Neural cell (in vitro differentiated cells): ENCODE measurements at regions not wholly inside any gene's neighbourhood (a gene's known extent, or its start where the extent isn't known, plus 50 kb on each side); places are given as distances from the start of the nearest gene placed in this dataset.

ENCODE experiments used
- H2AFZ ChIP-seq: fragments of 200-600, 300-800 bp; sonication (generic), shearing (Covaris generic); 2 replicates; pipeline ENCODE4 v1.6.0; 2014; ENCODE audit warnings: low read depth, mild to moderate bottlenecking, antibody characterized with exemption, low read length, moderate library complexity
- H3F3A ChIP-seq: fragments of 200-600 bp; shearing (Covaris generic); 2 replicates; pipeline ENCODE4 v1.6.1; 2016; ENCODE audit warnings: mild to moderate bottlenecking, moderate library complexity, mixed read lengths, antibody characterized with exemption, low read length; ENCODE audit not compliant: insufficient read depth, poor library complexity, severe bottlenecking
- H3K27ac ChIP-seq: fragments of 200-600, 300-800 bp; sonication (generic), shearing (Covaris generic); 2 replicates; pipeline ENCODE4 v1.5.1; 2014; ENCODE audit warnings: mild to moderate bottlenecking, low read length, moderate library complexity
- H3K27me3 ChIP-seq: fragments of 300-800, 200-600 bp; sonication (generic), shearing (Covaris generic); 2 replicates; pipeline ENCODE4 v1.6.0; 2014; ENCODE audit warnings: mild to moderate bottlenecking, low read depth, low read length, moderate library complexity; ENCODE audit not compliant: insufficient read depth
- H3K36me3 ChIP-seq: fragments of 300-800, 200-600 bp; sonication (generic), shearing (Covaris generic); 2 replicates; pipeline ENCODE4 v1.5.1; 2014; ENCODE audit warnings: mild to moderate bottlenecking, antibody characterized with exemption, low read length, moderate library complexity; ENCODE audit not compliant: insufficient read depth
- H3K4me2 ChIP-seq: fragments of 300-800, 200-600 bp; sonication (generic), shearing (Covaris generic); 2 replicates; pipeline ENCODE4 v1.6.0; 2014; ENCODE audit warnings: mild to moderate bottlenecking, low read length
- H3K4me3 ChIP-seq: fragments of 300-800, 200-600 bp; sonication (generic), shearing (Covaris generic); 2 replicates; pipeline ENCODE4 v1.5.1; 2014; ENCODE audit warnings: mild to moderate bottlenecking, low read length, moderate library complexity
- H3K79me2 ChIP-seq: fragments of 200-600 bp; shearing (Covaris generic); replicated peaks from 2 replicates; pipeline ENCODE4 v1.6.0; 2014; ENCODE audit warnings: mild to moderate bottlenecking, low read length, moderate library complexity; ENCODE audit not compliant: insufficient read depth
- H3K9ac ChIP-seq: fragments of 300-800, 200-600 bp; sonication (generic), shearing (Covaris generic); 2 replicates; pipeline ENCODE4 v1.6.1; 2016; ENCODE audit warnings: mild to moderate bottlenecking, low read length, mixed read lengths
- H3K9me2 ChIP-seq: fragments of 200-600 bp; shearing (Covaris generic); 2 replicates; pipeline ENCODE4 v1.6.1; 2016; ENCODE audit warnings: mild to moderate bottlenecking, low read length, mixed read lengths; ENCODE audit not compliant: insufficient read depth
- H3K9me3 ChIP-seq: fragments of 200-600, 300-800 bp; sonication (generic), shearing (Covaris generic); 2 replicates; pipeline ENCODE4 v1.6.1; 2016; ENCODE audit warnings: mild to moderate bottlenecking, mixed run types, low read length, moderate library complexity, mixed read lengths
- H4K20me1 ChIP-seq: fragments of 200-600 bp; shearing (Covaris generic); 2 replicates; pipeline ENCODE4 v1.6.1; 2016; ENCODE audit warnings: mild to moderate bottlenecking, mixed run types; ENCODE audit not compliant: insufficient read depth
- EP300 ChIP-seq: fragments of 450-650 bp; conservative IDR thresholded peaks from 2 replicates; pipeline ENCODE4 v1.6.1; 2014; ENCODE audit warnings: antibody characterized with exemption, mild to moderate bottlenecking, moderate library complexity; ENCODE audit not compliant: poor library complexity, severe bottlenecking
- EZH2 ChIP-seq: fragments of 200-600, 300-800 bp; shearing (Covaris generic), sonication (generic); IDR thresholded peaks from 2 replicates; pipeline ENCODE4 v1.6.1; 2014; ENCODE audit warnings: antibody characterized with exemption, low read length, borderline replicate concordance, mild to moderate bottlenecking; ENCODE audit not compliant: insufficient read depth, poor library complexity, severe bottlenecking
- MXI1 ChIP-seq: fragments of 450-650 bp; conservative IDR thresholded peaks from 2 replicates; pipeline ENCODE4 v1.6.1; 2014; ENCODE audit warnings: antibody characterized with exemption, mild to moderate bottlenecking; ENCODE audit not compliant: poor library complexity, severe bottlenecking
- POLR2AphosphoS5 ChIP-seq: IDR thresholded peaks from 2 replicates; pipeline ENCODE4 v1.6.1; 2012
- RAD21 ChIP-seq: fragments of 450-650 bp; conservative IDR thresholded peaks from 2 replicates; pipeline ENCODE4 v1.6.1; 2014; ENCODE audit warnings: antibody characterized with exemption, mild to moderate bottlenecking, moderate library complexity
- SMC3 ChIP-seq: fragments of 450-650 bp; conservative IDR thresholded peaks from 2 replicates; pipeline ENCODE4 v1.6.1; 2014; ENCODE audit warnings: antibody characterized with exemption, mild to moderate bottlenecking, moderate library complexity; ENCODE audit not compliant: poor library complexity
- TAF1 ChIP-seq: IDR thresholded peaks from 2 replicates; pipeline ENCODE4 v1.6.1; 2012; ENCODE audit warnings: low read depth
- TF ChIP-seq, protein P1 (sequence below): fragments of 450-650 bp; IDR thresholded peaks from 2 replicates; pipeline ENCODE4 v1.5.1; 2014; ENCODE audit warnings: antibody characterized with exemption, mild to moderate bottlenecking, moderate library complexity; ENCODE audit not compliant: poor library complexity, severe bottlenecking
- TF ChIP-seq, protein P2 (sequence below): IDR thresholded peaks from 2 replicates; pipeline ENCODE4 v1.6.1; 2012; ENCODE audit warnings: borderline replicate concordance

- TF ChIP-seq TAF1 (no peak), EZH2 (no peak), MXI1 (no peak), SMC3 (no peak)
- TF ChIP-seq, protein P1, sequence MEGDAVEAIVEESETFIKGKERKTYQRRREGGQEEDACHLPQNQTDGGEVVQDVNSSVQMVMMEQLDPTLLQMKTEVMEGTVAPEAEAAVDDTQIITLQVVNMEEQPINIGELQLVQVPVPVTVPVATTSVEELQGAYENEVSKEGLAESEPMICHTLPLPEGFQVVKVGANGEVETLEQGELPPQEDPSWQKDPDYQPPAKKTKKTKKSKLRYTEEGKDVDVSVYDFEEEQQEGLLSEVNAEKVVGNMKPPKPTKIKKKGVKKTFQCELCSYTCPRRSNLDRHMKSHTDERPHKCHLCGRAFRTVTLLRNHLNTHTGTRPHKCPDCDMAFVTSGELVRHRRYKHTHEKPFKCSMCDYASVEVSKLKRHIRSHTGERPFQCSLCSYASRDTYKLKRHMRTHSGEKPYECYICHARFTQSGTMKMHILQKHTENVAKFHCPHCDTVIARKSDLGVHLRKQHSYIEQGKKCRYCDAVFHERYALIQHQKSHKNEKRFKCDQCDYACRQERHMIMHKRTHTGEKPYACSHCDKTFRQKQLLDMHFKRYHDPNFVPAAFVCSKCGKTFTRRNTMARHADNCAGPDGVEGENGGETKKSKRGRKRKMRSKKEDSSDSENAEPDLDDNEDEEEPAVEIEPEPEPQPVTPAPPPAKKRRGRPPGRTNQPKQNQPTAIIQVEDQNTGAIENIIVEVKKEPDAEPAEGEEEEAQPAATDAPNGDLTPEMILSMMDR, result no peak
- TF ChIP-seq, protein P2, sequence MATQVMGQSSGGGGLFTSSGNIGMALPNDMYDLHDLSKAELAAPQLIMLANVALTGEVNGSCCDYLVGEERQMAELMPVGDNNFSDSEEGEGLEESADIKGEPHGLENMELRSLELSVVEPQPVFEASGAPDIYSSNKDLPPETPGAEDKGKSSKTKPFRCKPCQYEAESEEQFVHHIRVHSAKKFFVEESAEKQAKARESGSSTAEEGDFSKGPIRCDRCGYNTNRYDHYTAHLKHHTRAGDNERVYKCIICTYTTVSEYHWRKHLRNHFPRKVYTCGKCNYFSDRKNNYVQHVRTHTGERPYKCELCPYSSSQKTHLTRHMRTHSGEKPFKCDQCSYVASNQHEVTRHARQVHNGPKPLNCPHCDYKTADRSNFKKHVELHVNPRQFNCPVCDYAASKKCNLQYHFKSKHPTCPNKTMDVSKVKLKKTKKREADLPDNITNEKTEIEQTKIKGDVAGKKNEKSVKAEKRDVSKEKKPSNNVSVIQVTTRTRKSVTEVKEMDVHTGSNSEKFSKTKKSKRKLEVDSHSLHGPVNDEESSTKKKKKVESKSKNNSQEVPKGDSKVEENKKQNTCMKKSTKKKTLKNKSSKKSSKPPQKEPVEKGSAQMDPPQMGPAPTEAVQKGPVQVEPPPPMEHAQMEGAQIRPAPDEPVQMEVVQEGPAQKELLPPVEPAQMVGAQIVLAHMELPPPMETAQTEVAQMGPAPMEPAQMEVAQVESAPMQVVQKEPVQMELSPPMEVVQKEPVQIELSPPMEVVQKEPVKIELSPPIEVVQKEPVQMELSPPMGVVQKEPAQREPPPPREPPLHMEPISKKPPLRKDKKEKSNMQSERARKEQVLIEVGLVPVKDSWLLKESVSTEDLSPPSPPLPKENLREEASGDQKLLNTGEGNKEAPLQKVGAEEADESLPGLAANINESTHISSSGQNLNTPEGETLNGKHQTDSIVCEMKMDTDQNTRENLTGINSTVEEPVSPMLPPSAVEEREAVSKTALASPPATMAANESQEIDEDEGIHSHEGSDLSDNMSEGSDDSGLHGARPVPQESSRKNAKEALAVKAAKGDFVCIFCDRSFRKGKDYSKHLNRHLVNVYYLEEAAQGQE, result no peak
- no peak overlapping the region for H2AFZ ChIP-seq
These were observed 120.3 kb downstream of the FAM161A start for GRCh38 chr2:61733563-61733962.

DNA sequence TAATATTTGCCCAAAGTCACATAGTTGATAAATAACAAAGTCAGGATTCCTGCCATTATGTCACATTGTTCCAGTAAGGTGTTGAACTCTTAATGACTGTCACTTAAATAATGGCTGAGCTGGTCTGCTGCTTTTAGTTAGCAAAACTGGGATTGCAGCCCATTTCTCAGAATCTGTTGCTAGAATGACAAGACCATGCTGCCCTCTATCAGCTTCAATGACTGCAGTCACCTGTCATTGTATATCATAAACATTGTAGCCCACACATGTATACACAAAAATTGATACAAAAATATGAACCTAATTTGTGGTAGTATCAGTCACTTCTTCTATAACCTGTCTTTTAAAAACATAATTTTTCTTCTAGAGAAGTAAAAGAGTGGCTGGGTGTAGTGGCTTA, 121.1 kb downstream of the FAM161A start:
- no peaks in the 10 kb centered on the region for H3K9me2 ChIP-seq
- H3K4me3 ChIP-seq, result no peak overlapping the region
- H3F3A ChIP-seq, result no peaks in the 10 kb centered on the region
- no peak overlapping the region for H3K4me2 ChIP-seq
- H3K27me3 ChIP-seq, result no peaks in the 10 kb centered on the region
- no peak overlapping the region for H2AFZ ChIP-seq
- H3K36me3 ChIP-seq, result no peaks in the 10 kb centered on the region
- TF ChIP-seq RAD21 (no peak), POLR2AphosphoS5 (no peak), TAF1 (no peak), EP300 (no peak), MXI1 (no peak), SMC3 (no peak), EZH2 (no peak)
- TF ChIP-seq, protein P2, result no peak
- TF ChIP-seq, protein P1, result no peak
- no peaks in the 10 kb centered on the region for H3K9me3 ChIP-seq
- no peaks in the 10 kb centered on the region for H4K20me1 ChIP-seq
- no peaks in the 10 kb centered on the region for H3K79me2 ChIP-seq
- H3K27ac ChIP-seq, result no peak overlapping the region
- H3K9ac ChIP-seq, result no peak overlapping the region

More at GRCh38 chr2:61733563-61733962, 120.3 kb downstream of the FAM161A start:
- Histone ChIP-seq H3F3A (no peaks in the 10 kb centered on the region), H3K27me3 (no peaks in the 10 kb centered on the region), H3K4me2 (no peak overlapping the region), H3K36me3 (no peaks in the 10 kb centered on the region), H3K4me3 (no peak overlapping the region), H3K27ac (no peak overlapping the region), H3K9me3 (no peaks in the 10 kb centered on the region), H3K9ac (no peak overlapping the region), H3K9me2 (no peaks in the 10 kb centered on the region), H3K79me2 (no peaks in the 10 kb centered on the region), H4K20me1 (no peaks in the 10 kb centered on the region)
